D721Med (cell line): ENCODE measurements at regions not wholly inside any gene's neighbourhood (a gene's known extent, or its start where the extent isn't known, plus 50 kb on each side); places are given as distances from the start of the nearest gene placed in this dataset.
"Not testable (repeated sequence)": the region's sequence is repeated elsewhere in the genome, so short reads cannot be mapped to it uniquely, and the experiment has no call there.

ENCODE experiments used
- DNase-seq: peaks from one replicate; pipeline ENCODE4 v3.0.0; 2011; ENCODE audit warnings: low spot score; ENCODE audit not compliant: insufficient read length
- FAIRE-seq: peaks from 2 replicates; lab custom pipeline; 2011; peaks lifted over from hg19 to GRCh38; lab: Jason Lieb, UNC
- CTCF ChIP-seq: IDR thresholded peaks from 2 replicates; pipeline ENCODE4 v1.5.1; 2012; ENCODE audit warnings: mild to moderate bottlenecking, control low read depth; ENCODE audit not compliant: insufficient read depth; ENCODE audit errors: missing control alignments

GRCh38 chrX:125533352-125533751 lies 213.7 kb downstream of the TEX13C start:
- DNase-seq (no peak), FAIRE-seq (no peak)
- TF ChIP-seq CTCF, result no peak

- DNase-seq (no peak), FAIRE-seq (no peak)
- no peak for TF ChIP-seq CTCF
These were observed 224.5 kb downstream of the TEX13C start for GRCh38 chrX:125544031-125544660.

- no peak for DNase-seq
- FAIRE-seq, result no peak
- no peak for TF ChIP-seq CTCF
These were observed 225.2 kb downstream of the TEX13C start for GRCh38 chrX:125544856-125545255.

GRCh38 chrX:125577479-125577878 lies 257.8 kb downstream of the TEX13C start:
- no peak for TF ChIP-seq CTCF
- no peak for FAIRE-seq

GRCh38 chrX:125604448-125604847 lies 284.8 kb downstream of the TEX13C start:
- DNase-seq, result no peak
- TF ChIP-seq CTCF, result no peak
- no peak for FAIRE-seq

More at GRCh38 chrX:125577479-125577878, 257.8 kb downstream of the TEX13C start:
- DNase-seq, result no peak

GRCh38 chrX:125605145-125605544 lies 285.5 kb downstream of the TEX13C start:
- no peak for FAIRE-seq
- DNase-seq, result no peak
- TF ChIP-seq CTCF, result no peak

- DNase-seq, FAIRE-seq: not testable (repeated sequence)
These were observed 295.1 kb downstream of the TEX13C start for GRCh38 chrX:125614591-125615343.
